ENCODE measurements at regions not wholly inside any gene's neighbourhood (a gene's known extent, or its start where the extent isn't known, plus 50 kb on each side); places are given as distances from the start of the nearest gene placed in this dataset.

DNA sequence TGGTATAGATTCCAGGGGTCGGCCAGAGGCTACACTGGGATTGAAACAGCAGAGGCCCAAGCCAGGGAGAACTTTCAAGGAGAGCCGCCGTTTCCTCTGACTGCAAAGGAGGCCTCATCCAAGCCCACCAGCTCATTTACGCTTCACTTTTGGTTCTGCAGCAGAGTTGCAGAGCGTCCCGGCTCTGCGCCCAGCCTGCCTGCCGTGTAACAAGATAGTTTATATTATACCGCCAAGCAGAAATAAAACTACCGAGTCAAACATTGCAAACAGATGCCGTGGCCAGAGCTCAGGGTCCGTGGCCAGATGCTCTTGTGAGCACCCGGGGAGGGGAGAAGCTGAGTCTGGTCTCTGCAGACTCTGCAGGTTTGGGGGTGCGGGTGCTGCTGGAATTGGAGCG lies 60.7 kb upstream of the TBX3 start:
- TF ChIP-seq, protein P1, sequence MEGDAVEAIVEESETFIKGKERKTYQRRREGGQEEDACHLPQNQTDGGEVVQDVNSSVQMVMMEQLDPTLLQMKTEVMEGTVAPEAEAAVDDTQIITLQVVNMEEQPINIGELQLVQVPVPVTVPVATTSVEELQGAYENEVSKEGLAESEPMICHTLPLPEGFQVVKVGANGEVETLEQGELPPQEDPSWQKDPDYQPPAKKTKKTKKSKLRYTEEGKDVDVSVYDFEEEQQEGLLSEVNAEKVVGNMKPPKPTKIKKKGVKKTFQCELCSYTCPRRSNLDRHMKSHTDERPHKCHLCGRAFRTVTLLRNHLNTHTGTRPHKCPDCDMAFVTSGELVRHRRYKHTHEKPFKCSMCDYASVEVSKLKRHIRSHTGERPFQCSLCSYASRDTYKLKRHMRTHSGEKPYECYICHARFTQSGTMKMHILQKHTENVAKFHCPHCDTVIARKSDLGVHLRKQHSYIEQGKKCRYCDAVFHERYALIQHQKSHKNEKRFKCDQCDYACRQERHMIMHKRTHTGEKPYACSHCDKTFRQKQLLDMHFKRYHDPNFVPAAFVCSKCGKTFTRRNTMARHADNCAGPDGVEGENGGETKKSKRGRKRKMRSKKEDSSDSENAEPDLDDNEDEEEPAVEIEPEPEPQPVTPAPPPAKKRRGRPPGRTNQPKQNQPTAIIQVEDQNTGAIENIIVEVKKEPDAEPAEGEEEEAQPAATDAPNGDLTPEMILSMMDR (conservative IDR thresholded peaks at IDR 0.05; ENCODE audit: low read depth, low read length), result no peak
- TF ChIP-seq EZH2 (IDR thresholded peaks at IDR 0.05; ENCODE audit: low read length, unreplicated experiment), result no peak
